ENCODE measurements at regions not wholly inside any gene's neighbourhood (a gene's known extent, or its start where the extent isn't known, plus 50 kb on each side); places are given as distances from the start of the nearest gene placed in this dataset.

DNA sequence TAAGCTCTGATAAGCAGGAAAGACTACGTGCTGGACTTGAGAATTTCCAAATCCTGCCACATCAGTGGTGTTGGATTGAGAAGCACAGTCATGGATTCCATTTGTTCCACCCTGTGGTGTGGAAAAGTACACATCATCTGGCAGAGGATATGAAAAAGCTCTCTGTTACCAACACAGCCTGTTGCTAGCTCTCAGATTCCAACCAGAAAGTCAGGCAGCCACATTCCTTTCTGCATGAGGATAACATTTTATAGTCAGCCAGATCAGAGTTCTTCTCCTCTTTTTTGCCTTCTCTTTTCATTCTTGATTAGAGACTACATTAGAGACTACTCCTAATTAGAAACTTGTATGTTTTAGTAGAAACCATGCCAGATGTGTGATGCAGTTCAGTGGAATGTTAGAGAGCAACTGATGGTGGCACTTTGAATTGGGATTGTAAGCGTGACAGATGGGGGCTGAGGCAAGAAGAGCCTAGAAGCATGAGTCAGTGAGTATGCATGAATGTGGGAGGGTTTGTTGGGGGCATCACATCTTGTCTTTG, 61.2 kb upstream of the STXBP6 start:
- H3K9me3 ChIP-seq (ENCODE audit: low read length) = no peaks in the 10 kb centered on the region
- H3K27ac ChIP-seq (ENCODE audit: low read length) = no peak overlapping the region
- no peaks in the 10 kb centered on the region for H3K9me2 ChIP-seq (ENCODE audit: insufficient read depth, low read length)
- H3F3A ChIP-seq (ENCODE audit: insufficient read depth, low read length, poor library complexity, severe bottlenecking) = no peaks in the 10 kb centered on the region
- no peak overlapping the region for H3K4me2 ChIP-seq (ENCODE audit: low read length)
- H3K9ac ChIP-seq (ENCODE audit: low read length) = no peak overlapping the region
- no peaks in the 10 kb centered on the region for H3K79me2 ChIP-seq (replicated peaks; ENCODE audit: insufficient read depth, low read length)
- no peak overlapping the region for H2AFZ ChIP-seq (ENCODE audit: low read depth, low read length)
- no peaks in the 10 kb centered on the region for H3K27me3 ChIP-seq (ENCODE audit: insufficient read depth, low read depth, low read length)
- no peaks in the 10 kb centered on the region for H4K20me1 ChIP-seq (ENCODE audit: insufficient read depth)
- TF ChIP-seq TAF1 (IDR thresholded peaks at IDR 0.05; ENCODE audit: low read depth) (no peak), EP300 (conservative IDR thresholded peaks at IDR 0.05; ENCODE audit: poor library complexity, severe bottlenecking) (no peak), POLR2AphosphoS5 (IDR thresholded peaks at IDR 0.05) (no peak), MXI1 (conservative IDR thresholded peaks at IDR 0.05; ENCODE audit: poor library complexity, severe bottlenecking) (no peak), RAD21 (conservative IDR thresholded peaks at IDR 0.05) (no peak), SMC3 (conservative IDR thresholded peaks at IDR 0.05; ENCODE audit: poor library complexity) (no peak), EZH2 (IDR thresholded peaks at IDR 0.05; ENCODE audit: borderline replicate concordance, insufficient read depth, low read length, poor library complexity, severe bottlenecking) (no peak)
- TF ChIP-seq, protein P1, sequence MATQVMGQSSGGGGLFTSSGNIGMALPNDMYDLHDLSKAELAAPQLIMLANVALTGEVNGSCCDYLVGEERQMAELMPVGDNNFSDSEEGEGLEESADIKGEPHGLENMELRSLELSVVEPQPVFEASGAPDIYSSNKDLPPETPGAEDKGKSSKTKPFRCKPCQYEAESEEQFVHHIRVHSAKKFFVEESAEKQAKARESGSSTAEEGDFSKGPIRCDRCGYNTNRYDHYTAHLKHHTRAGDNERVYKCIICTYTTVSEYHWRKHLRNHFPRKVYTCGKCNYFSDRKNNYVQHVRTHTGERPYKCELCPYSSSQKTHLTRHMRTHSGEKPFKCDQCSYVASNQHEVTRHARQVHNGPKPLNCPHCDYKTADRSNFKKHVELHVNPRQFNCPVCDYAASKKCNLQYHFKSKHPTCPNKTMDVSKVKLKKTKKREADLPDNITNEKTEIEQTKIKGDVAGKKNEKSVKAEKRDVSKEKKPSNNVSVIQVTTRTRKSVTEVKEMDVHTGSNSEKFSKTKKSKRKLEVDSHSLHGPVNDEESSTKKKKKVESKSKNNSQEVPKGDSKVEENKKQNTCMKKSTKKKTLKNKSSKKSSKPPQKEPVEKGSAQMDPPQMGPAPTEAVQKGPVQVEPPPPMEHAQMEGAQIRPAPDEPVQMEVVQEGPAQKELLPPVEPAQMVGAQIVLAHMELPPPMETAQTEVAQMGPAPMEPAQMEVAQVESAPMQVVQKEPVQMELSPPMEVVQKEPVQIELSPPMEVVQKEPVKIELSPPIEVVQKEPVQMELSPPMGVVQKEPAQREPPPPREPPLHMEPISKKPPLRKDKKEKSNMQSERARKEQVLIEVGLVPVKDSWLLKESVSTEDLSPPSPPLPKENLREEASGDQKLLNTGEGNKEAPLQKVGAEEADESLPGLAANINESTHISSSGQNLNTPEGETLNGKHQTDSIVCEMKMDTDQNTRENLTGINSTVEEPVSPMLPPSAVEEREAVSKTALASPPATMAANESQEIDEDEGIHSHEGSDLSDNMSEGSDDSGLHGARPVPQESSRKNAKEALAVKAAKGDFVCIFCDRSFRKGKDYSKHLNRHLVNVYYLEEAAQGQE (IDR thresholded peaks at IDR 0.05; ENCODE audit: borderline replicate concordance) = no peak
- TF ChIP-seq, protein P2, sequence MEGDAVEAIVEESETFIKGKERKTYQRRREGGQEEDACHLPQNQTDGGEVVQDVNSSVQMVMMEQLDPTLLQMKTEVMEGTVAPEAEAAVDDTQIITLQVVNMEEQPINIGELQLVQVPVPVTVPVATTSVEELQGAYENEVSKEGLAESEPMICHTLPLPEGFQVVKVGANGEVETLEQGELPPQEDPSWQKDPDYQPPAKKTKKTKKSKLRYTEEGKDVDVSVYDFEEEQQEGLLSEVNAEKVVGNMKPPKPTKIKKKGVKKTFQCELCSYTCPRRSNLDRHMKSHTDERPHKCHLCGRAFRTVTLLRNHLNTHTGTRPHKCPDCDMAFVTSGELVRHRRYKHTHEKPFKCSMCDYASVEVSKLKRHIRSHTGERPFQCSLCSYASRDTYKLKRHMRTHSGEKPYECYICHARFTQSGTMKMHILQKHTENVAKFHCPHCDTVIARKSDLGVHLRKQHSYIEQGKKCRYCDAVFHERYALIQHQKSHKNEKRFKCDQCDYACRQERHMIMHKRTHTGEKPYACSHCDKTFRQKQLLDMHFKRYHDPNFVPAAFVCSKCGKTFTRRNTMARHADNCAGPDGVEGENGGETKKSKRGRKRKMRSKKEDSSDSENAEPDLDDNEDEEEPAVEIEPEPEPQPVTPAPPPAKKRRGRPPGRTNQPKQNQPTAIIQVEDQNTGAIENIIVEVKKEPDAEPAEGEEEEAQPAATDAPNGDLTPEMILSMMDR (IDR thresholded peaks at IDR 0.05; ENCODE audit: poor library complexity, severe bottlenecking) = no peak
- H3K36me3 ChIP-seq (ENCODE audit: insufficient read depth, low read length) = no peaks in the 10 kb centered on the region
- no peak overlapping the region for H3K4me3 ChIP-seq (ENCODE audit: low read length)

DNA sequence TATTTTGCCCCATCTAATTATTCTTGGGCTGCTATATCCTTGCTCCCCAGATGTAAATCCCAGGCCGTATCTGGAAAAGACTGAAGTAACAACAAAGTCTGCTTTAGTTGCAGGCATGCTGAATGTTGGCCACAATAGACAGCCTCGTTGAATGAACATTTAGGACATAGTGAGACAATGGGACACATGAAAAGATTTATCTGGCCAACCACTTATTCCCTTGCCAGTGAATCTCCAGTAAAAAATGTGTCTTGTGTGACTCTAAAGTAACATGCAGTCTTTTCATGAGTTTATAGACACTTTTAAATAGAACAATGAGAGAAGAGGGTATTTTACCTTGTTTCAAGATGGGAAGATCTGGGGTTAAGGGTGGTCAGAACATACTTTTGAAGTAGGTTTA, 60.2 kb upstream of the STXBP6 start:
- H3K9ac ChIP-seq (ENCODE audit: low read length) = no peak overlapping the region

More for the DNA sequence above, 60.2 kb upstream of the STXBP6 start:
- Histone ChIP-seq H3K4me3 (ENCODE audit: low read length) (no peak overlapping the region), H2AFZ (ENCODE audit: low read depth, low read length) (no peak overlapping the region), H4K20me1 (ENCODE audit: insufficient read depth) (no peaks in the 10 kb centered on the region), H3K4me2 (ENCODE audit: low read length) (no peak overlapping the region), H3K9me2 (ENCODE audit: insufficient read depth, low read length) (no peaks in the 10 kb centered on the region), H3K79me2 (replicated peaks; ENCODE audit: insufficient read depth, low read length) (no peaks in the 10 kb centered on the region), H3K36me3 (ENCODE audit: insufficient read depth, low read length) (no peaks in the 10 kb centered on the region), H3K27ac (ENCODE audit: low read length) (no peak overlapping the region), H3K9me3 (ENCODE audit: low read length) (no peaks in the 10 kb centered on the region), H3K27me3 (ENCODE audit: insufficient read depth, low read depth, low read length) (no peaks in the 10 kb centered on the region), H3F3A (ENCODE audit: insufficient read depth, low read length, poor library complexity, severe bottlenecking) (no peaks in the 10 kb centered on the region)
- TF ChIP-seq TAF1 (IDR thresholded peaks at IDR 0.05; ENCODE audit: low read depth) (no peak), SMC3 (conservative IDR thresholded peaks at IDR 0.05; ENCODE audit: poor library complexity) (no peak), POLR2AphosphoS5 (IDR thresholded peaks at IDR 0.05) (no peak), RAD21 (conservative IDR thresholded peaks at IDR 0.05) (no peak), MXI1 (conservative IDR thresholded peaks at IDR 0.05; ENCODE audit: poor library complexity, severe bottlenecking) (no peak), EP300 (conservative IDR thresholded peaks at IDR 0.05; ENCODE audit: poor library complexity, severe bottlenecking) (no peak), EZH2 (IDR thresholded peaks at IDR 0.05; ENCODE audit: borderline replicate concordance, insufficient read depth, low read length, poor library complexity, severe bottlenecking) (no peak)
- TF ChIP-seq, protein P1 (IDR thresholded peaks at IDR 0.05; ENCODE audit: borderline replicate concordance) = no peak
- TF ChIP-seq, protein P2 (IDR thresholded peaks at IDR 0.05; ENCODE audit: poor library complexity, severe bottlenecking) = no peak
